Spleen (tissue), 7 donors: ENCODE measurements at regions not wholly inside any gene's neighbourhood (a gene's known extent, or its start where the extent isn't known, plus 50 kb on each side); places are given as distances from the start of the nearest gene placed in this dataset.

Experiments used
- POLR2A ChIP-seq, 3 donors: fragments of 450-650 bp; IDR thresholded peaks; one replicate each; pipeline ENCODE4 v1.5.1; 2017; ENCODE audit warnings: antibody characterized with exemption in 3 of 3, mild to moderate bottlenecking in 1 of 3
- POLR2AphosphoS5 ChIP-seq, 3 donors: sonication (generic); formaldehyde crosslinking; IDR thresholded peaks; one replicate each; pipeline ENCODE4 v1.5.1; 2017; ENCODE audit warnings: antibody characterized with exemption in 3 of 3
- TF ChIP-seq, protein P1 (sequence below), 11 experiments: fragments of 200-600 bp in 7 of 11; fragments of 450-650 bp in 4 of 11; sonication (generic) in 4 of 11; IDR thresholded peaks in 8 of 11; conservative IDR thresholded peaks in 3 of 11; 1 replicate in 7 of 11; 2 replicates in 4 of 11; pipeline versions ENCODE4 v1.4.0 to v1.8.0; 2016 to 2021; ENCODE audit warnings: antibody characterized with exemption in 11 of 11, inconsistent platforms in 4 of 11, mild to moderate bottlenecking in 1 of 11
- donor health status: DM: no; HTN: no; CAD: no; lungs with moderate emphysema.
- donor health status: DM: no; HTN: no; CAD: no.
- donor health status: DM: no; HTN: no; CAD: no.

DNA sequence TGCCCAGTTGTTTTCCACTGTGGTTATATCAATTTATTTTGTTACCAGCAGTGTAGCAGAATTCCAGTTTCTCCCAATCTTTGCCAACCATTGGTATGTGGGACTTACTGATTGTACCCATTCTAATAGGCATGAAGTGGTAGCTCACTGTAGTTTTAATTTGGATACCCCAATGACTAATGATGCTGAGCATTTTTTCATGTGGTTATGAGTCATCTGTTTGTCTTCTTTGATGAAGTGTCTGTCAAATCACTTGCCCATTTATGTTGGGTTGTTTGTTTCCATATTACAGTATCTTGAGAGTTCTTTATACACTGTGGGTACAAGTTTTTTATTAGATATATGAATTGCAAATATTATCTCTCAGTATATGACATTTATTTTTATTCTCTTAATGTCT, 644.3 kb downstream of the NR2F2 start:
- TF ChIP-seq, protein P1, sequence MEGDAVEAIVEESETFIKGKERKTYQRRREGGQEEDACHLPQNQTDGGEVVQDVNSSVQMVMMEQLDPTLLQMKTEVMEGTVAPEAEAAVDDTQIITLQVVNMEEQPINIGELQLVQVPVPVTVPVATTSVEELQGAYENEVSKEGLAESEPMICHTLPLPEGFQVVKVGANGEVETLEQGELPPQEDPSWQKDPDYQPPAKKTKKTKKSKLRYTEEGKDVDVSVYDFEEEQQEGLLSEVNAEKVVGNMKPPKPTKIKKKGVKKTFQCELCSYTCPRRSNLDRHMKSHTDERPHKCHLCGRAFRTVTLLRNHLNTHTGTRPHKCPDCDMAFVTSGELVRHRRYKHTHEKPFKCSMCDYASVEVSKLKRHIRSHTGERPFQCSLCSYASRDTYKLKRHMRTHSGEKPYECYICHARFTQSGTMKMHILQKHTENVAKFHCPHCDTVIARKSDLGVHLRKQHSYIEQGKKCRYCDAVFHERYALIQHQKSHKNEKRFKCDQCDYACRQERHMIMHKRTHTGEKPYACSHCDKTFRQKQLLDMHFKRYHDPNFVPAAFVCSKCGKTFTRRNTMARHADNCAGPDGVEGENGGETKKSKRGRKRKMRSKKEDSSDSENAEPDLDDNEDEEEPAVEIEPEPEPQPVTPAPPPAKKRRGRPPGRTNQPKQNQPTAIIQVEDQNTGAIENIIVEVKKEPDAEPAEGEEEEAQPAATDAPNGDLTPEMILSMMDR (IDR thresholded peaks at IDR 0.05 in 8 of 11, conservative IDR thresholded peaks at IDR 0.05 in 3 of 11): no peak
- TF ChIP-seq POLR2AphosphoS5 (IDR thresholded peaks at IDR 0.05): no peak
- no peak for TF ChIP-seq POLR2A (IDR thresholded peaks at IDR 0.05)
